ENCODE measurements at regions not wholly inside any gene's neighbourhood (a gene's known extent, or its start where the extent isn't known, plus 50 kb on each side); places are given as distances from the start of the nearest gene placed in this dataset.

GRCh38 chr7:117929237-117929636 is 56.0 kb upstream of the CTTNBP2 start:
- DNase-seq, result no peak

DNA sequence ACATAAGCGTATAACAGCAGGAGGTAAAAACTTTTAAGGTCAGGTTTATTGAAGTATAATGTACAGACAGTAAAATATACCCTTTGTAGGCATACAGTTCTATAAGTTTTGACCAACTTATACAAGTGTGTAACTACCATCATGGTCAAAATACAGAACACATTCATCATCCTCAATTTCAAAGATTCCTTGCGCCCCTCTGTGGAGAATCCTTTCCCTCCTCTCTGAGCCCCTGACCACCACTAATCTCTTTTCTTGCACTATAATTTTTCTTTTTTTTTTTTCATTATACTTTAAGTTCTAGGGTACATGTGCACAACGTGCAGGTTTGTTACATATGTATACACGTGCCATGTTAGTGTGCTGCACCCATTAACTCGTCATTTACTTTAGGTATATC is 58.1 kb upstream of the CTTNBP2 start:
- DNase-seq, result no peak

- DNase-seq, result no peak
Observed at GRCh38 chr7:117937049-117937752, 64.0 kb upstream of the CTTNBP2 start.

DNA sequence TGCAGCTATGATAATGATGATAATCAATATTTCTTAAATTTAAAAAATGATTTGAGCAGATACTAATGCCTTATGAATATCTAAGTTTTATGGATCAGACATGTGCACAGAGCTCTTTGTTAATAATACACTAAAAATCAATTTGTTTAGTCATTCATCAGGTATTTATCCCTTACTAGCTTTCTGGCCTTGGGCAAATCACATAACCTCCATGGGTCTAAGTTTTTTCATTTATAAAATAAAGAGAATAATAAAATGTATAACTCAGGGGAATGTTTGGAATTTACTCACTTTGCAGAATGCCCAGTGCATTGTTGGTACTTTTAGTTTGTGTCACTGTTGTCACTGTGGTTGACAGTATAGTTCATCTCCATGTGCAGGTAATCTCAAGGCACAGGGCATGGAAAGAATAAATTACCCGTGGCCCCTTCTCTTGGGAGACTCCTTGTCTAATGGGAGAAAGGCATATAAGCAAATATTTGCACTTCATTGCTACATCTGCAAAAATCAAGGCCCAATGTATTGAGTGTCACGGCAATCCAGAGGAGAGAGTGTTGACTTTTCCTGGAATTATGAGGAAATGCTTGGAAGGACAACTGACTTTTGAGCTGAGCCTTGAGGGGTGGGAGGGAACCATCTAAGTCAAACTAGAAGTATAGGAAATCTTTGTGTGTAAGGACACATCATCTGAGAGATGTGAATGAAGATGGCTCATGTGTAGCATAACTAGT is 64.7 kb upstream of the CTTNBP2 start:
- no peak for DNase-seq

- DNase-seq, result no peak
Observed at GRCh38 chr7:117941138-117941810, 68.0 kb upstream of the CTTNBP2 start.

- no peak for DNase-seq
Observed at GRCh38 chr7:117942780-117943179, 69.5 kb upstream of the CTTNBP2 start.

GRCh38 chr7:117944886-117945285 is 71.6 kb upstream of the CTTNBP2 start:
- DNase-seq, result no peak

GRCh38 chr7:117946151-117946633 is 73.0 kb upstream of the CTTNBP2 start:
- DNase-seq, result no peak

- no peak for DNase-seq
Observed at GRCh38 chr7:117949232-117949631, 76.0 kb upstream of the CTTNBP2 start.

- no peak for DNase-seq
Observed at GRCh38 chr7:117950601-117951260, 77.5 kb upstream of the CTTNBP2 start.

GRCh38 chr7:117951285-117951684 is 78.0 kb upstream of the CTTNBP2 start:
- DNase-seq, result no peak

DNA sequence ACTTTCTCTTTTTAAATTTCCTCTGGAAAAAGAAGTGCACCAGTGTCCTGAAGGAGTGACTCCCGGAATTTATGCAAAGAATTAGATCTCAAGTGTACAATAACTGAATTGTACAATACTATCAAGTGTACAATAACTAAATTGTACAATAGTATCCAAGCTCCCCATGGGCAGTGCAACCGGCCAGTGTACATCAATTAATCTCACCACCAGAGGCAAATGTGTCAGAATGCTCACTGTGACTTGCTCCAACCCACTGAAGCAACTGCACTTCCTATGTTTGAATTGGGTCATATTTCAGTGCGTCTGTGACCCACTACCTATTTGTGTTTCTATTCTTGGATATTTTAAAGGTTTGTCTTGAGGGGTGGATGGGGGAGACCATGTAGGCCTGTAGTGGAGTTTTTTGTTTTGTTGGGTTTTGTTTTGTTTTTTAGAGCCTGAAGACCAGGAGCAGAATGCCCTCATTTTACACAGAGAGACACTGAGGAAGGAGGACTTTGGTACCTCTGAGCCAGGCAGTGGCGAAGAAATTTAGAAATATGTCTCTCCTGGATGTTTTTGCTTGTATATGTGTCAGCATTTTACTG is 78.5 kb upstream of the CTTNBP2 start:
- no peak for DNase-seq

DNA sequence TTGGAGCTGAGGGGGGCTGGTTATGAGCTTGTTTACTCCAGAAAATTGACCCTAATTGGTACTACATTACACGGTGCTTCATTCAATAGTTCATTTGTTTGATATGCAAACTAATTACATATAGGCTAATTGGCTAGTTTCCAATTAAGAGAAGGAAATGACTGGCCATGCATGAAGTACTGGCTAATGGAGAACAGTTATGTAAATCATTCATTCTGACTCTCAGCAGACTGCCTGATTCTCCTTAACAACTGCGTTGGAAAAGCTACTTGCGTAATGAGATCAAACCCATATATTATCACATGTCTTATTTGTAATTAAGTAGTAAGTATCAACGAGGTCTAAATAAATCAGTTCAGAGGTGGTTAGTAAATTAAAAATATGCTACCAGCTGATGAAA is 81.8 kb upstream of the CTTNBP2 start:
- DNase-seq, result no peak

GRCh38 chr7:117960351-117960750 is 87.1 kb upstream of the CTTNBP2 start:
- DNase-seq, result no peak

- DNase-seq, result peak in 1 of 4 experiments; percentile 2
Observed at GRCh38 chr7:117961235-117961634, 88.0 kb upstream of the CTTNBP2 start.

- DNase-seq, result no peak
Observed at GRCh38 chr7:117962366-117962994, 89.2 kb upstream of the CTTNBP2 start.

- no peak for DNase-seq
Observed at GRCh38 chr7:117963264-117964197, 90.3 kb upstream of the CTTNBP2 start.

- DNase-seq, result no peak
Observed at GRCh38 chr7:117970801-117971200, 97.6 kb upstream of the CTTNBP2 start.

DNA sequence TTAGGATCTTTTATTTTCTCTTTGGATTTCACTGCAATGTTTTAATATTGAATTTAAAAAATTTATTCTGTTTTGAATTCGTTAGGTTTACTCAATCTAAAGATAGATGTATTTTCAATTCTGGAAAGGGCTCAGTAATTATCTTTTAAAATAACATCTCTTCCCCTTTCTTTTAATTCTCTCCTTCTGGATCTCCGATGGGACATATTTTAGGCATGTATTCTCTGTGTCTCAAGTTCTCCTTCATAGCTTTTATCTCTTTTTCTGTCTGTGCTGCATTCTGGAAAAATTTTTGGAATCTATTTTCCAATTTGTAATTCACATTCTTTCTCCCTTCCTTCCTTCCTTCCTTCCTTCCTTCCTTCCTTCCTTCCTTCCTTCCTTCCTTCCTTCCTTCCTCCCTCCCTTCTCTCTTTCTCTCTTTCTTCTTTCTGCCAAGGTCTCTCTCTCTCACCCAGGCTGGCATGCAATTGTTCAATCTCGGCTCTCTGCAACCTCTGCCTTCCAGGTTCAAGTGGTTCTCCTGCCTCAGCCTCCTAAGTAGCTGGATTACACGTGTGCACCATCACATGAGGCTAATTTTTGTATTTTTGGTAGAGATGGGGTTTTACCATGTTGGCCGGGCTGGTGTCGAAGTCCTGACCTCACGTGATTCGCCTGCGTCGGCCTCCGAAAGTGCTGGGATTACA is 98.5 kb upstream of the CTTNBP2 start:
- DNase-seq, result no peak

GRCh38 chr7:117972606-117973005 is 99.4 kb upstream of the CTTNBP2 start:
- no peak for DNase-seq
